Neural progenitor cell (in vitro differentiated cells): ENCODE measurements at regions not wholly inside any gene's neighbourhood (a gene's known extent, or its start where the extent isn't known, plus 50 kb on each side); places are given as distances from the start of the nearest gene placed in this dataset.

Experiments used
- DNase-seq: peaks from one replicate; pipeline ENCODE4 v3.0.0-alpha.2; 2016; ENCODE audit warnings: low spot score
- H2AFZ ChIP-seq: fragments of 200-600 bp; sonication (generic); replicated peaks from 2 replicates; pipeline ENCODE4 v1.6.1; 2016; ENCODE audit warnings: antibody characterized with exemption
- H3F3A ChIP-seq: fragments of 200-600 bp; sonication (generic); 2 replicates; pipeline ENCODE4 v1.6.1; 2016; ENCODE audit warnings: antibody characterized with exemption, low read depth
- H3K27ac ChIP-seq: fragments of 200-600 bp; sonication (generic); 2 replicates; pipeline ENCODE4 v1.5.1; 2016; ENCODE audit warnings: mild to moderate bottlenecking
- H3K27me3 ChIP-seq: fragments of 200-600 bp; sonication (generic); 2 replicates; pipeline ENCODE4 v1.6.1; 2016; ENCODE audit warnings: mild to moderate bottlenecking, moderate library complexity
- H3K36me3 ChIP-seq: fragments of 200-600 bp; sonication (generic); 2 replicates; pipeline ENCODE4 v1.5.1; 2016
- H3K4me1 ChIP-seq: fragments of 200-600 bp; sonication (generic); 2 replicates; pipeline ENCODE4 v1.6.1; 2016; ENCODE audit warnings: mixed run types
- H3K4me2 ChIP-seq: fragments of 200-600 bp; sonication (generic); 2 replicates; pipeline ENCODE4 v1.6.1; 2016
- H3K4me3 ChIP-seq: fragments of 200-600 bp; sonication (generic); 2 replicates; pipeline ENCODE4 v1.5.1; 2016
- H3K79me2 ChIP-seq: fragments of 200-600 bp; sonication (generic); 2 replicates; pipeline ENCODE4 v1.6.1; 2016; ENCODE audit warnings: low read depth
- H3K9ac ChIP-seq: fragments of 200-600 bp; sonication (generic); 2 replicates; pipeline ENCODE4 v1.6.1; 2016
- H3K9me3 ChIP-seq: fragments of 200-600 bp; sonication (generic); 2 replicates; pipeline ENCODE4 v1.5.1; 2016; ENCODE audit warnings: low read depth
- H4K20me1 ChIP-seq: fragments of 200-600 bp; sonication (generic); 2 replicates; pipeline ENCODE4 v1.6.1; 2016; ENCODE audit warnings: low read depth
- H3K27ac Mint-ChIP-seq: 3 replicates; pipeline ENCODE4 v1.8.0; 2021; ENCODE audit warnings: mixed read lengths
- H3K27me3 Mint-ChIP-seq: 2 replicates; pipeline ENCODE4 v1.8.0; 2022; ENCODE audit warnings: low read depth, mild to moderate bottlenecking, inconsistent platforms, moderate library complexity, mixed read lengths; ENCODE audit not compliant: insufficient read depth
- H3K36me3 Mint-ChIP-seq: 3 replicates; pipeline ENCODE4 v1.8.0; 2021; ENCODE audit warnings: mixed read lengths
- H3K4me1 Mint-ChIP-seq: 3 replicates; pipeline ENCODE4 v1.8.0; 2021; ENCODE audit warnings: mixed read lengths
- H3K4me3 Mint-ChIP-seq: 3 replicates; pipeline ENCODE4 v1.8.0; 2021; ENCODE audit warnings: mild to moderate bottlenecking, moderate library complexity, mixed read lengths
- H3K9me3 Mint-ChIP-seq: 3 replicates; pipeline ENCODE4 v1.8.0; 2020; ENCODE audit warnings: mixed read lengths
- EZH2 ChIP-seq: fragments of 200-600 bp; sonication (generic); IDR thresholded peaks from 2 replicates; pipeline ENCODE4 v1.6.1; 2017; ENCODE audit warnings: antibody characterized with exemption, mild to moderate bottlenecking, moderate library complexity
- EZH2phosphoT487 ChIP-seq: fragments of 200-600 bp; sonication (generic); IDR thresholded peaks from 2 replicates; pipeline ENCODE4 v1.6.1; 2017; ENCODE audit warnings: antibody characterized with exemption
- TF ChIP-seq, protein P1 (sequence below): fragments of 200-600 bp; sonication (generic); IDR thresholded peaks from 2 replicates; pipeline ENCODE4 v1.5.1; 2017; ENCODE audit warnings: antibody characterized with exemption, mild to moderate bottlenecking

DNA sequence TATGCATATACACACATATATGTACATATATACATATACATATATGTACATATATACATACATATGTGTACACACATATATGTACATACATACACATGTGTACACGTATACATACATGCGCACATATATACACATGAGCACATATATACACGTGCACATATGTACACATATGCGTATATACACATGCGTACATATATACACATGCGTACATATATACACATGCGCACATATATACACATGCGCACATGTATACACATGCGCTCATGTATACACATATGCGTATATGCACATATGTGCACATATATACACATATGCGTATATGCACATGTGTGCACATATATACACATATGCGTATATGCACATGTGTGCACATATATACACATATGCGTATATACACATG is 353.0 kb downstream of the EDEM1 start:
- no peaks in the 10 kb centered on the region for H3K4me1 ChIP-seq
- Mint-ChIP-seq H3K27me3 (no peaks in the 10 kb centered on the region), H3K36me3 (no peaks in the 10 kb centered on the region), H3K4me3 (no peak overlapping the region), H3K9me3 (peaks cover 8% of the 10 kb centered on the region), H3K4me1 (no peaks in the 10 kb centered on the region), H3K27ac (no peak overlapping the region)
- H3K79me2 ChIP-seq = no peaks in the 10 kb centered on the region
- no peak overlapping the region for H3K4me3 ChIP-seq
- no peak overlapping the region for H2AFZ ChIP-seq
- H3K27ac ChIP-seq = no peak overlapping the region
- no peak overlapping the region for H3K9ac ChIP-seq
- no peaks in the 10 kb centered on the region for H4K20me1 ChIP-seq
- no peak overlapping the region for H3K4me2 ChIP-seq
- peaks cover 21% of the 10 kb centered on the region for H3K9me3 ChIP-seq
- peaks cover 10% of the 10 kb centered on the region for H3F3A ChIP-seq
- DNase-seq = no peak
- TF ChIP-seq, protein P1, sequence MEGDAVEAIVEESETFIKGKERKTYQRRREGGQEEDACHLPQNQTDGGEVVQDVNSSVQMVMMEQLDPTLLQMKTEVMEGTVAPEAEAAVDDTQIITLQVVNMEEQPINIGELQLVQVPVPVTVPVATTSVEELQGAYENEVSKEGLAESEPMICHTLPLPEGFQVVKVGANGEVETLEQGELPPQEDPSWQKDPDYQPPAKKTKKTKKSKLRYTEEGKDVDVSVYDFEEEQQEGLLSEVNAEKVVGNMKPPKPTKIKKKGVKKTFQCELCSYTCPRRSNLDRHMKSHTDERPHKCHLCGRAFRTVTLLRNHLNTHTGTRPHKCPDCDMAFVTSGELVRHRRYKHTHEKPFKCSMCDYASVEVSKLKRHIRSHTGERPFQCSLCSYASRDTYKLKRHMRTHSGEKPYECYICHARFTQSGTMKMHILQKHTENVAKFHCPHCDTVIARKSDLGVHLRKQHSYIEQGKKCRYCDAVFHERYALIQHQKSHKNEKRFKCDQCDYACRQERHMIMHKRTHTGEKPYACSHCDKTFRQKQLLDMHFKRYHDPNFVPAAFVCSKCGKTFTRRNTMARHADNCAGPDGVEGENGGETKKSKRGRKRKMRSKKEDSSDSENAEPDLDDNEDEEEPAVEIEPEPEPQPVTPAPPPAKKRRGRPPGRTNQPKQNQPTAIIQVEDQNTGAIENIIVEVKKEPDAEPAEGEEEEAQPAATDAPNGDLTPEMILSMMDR = no peak
- TF ChIP-seq EZH2 (no peak), EZH2phosphoT487 (no peak)
- no peaks in the 10 kb centered on the region for H3K36me3 ChIP-seq
- no peaks in the 10 kb centered on the region for H3K27me3 ChIP-seq

DNA sequence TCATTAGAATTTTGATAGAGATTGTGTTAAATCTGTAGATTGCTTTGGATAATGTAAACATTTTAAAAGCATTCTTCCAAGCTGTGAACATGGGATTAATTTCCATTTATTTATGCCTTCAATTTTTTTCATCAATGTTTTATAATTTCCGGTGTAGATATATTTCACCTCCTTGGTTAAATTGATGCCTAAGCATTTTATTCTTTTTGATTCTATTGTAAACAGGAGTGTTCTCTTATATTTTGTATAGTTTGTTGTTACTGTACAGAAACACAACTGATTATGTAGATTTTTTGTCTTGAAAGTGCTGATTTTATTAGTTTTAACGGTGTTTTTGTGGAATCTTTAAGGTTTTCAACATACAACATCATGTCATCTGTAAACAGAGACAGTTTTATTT is 355.0 kb downstream of the EDEM1 start:
- no peak for DNase-seq
- Histone ChIP-seq H4K20me1 (no peaks in the 10 kb centered on the region), H3K27me3 (no peaks in the 10 kb centered on the region), H3K79me2 (no peaks in the 10 kb centered on the region), H3F3A (peaks cover 10% of the 10 kb centered on the region), H3K9me3 (peaks cover 33% of the 10 kb centered on the region), H2AFZ (no peak overlapping the region), H3K4me2 (no peak overlapping the region), H3K36me3 (no peaks in the 10 kb centered on the region), H3K27ac (no peak overlapping the region), H3K4me3 (no peak overlapping the region), H3K9ac (no peak overlapping the region), H3K4me1 (no peaks in the 10 kb centered on the region)
- H3K27ac Mint-ChIP-seq = no peak overlapping the region
- no peak overlapping the region for H3K4me3 Mint-ChIP-seq
- H3K27me3 Mint-ChIP-seq = no peaks in the 10 kb centered on the region
- peaks cover 14% of the 10 kb centered on the region for H3K9me3 Mint-ChIP-seq
- no peak for TF ChIP-seq EZH2phosphoT487
- TF ChIP-seq, protein P1 = no peak
- no peaks in the 10 kb centered on the region for H3K4me1 Mint-ChIP-seq
- H3K36me3 Mint-ChIP-seq = no peaks in the 10 kb centered on the region

DNA sequence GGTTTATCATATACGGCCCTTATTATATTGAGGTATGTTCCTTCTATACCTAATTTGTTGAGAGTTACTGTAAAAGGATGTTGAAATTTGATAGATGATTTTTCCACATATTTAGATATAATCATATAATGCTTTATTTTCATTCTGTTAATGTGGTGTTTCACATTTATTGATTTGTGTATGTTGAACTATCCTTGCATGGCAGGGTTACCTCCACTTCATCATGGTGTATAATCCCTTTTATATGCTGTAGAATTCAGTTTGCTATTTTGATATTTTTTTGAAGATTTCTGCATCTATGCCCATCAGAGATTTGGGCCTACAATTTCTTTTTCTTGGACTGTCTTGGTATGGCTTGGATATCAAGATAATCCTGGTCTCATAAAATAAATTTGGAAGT is 355.5 kb downstream of the EDEM1 start:
- DNase-seq = no peak
- Histone ChIP-seq H3K27ac (no peak overlapping the region), H3K27me3 (no peaks in the 10 kb centered on the region), H3K9ac (no peak overlapping the region), H3K4me1 (no peaks in the 10 kb centered on the region), H3K79me2 (no peaks in the 10 kb centered on the region), H3K4me3 (no peak overlapping the region), H3K36me3 (no peaks in the 10 kb centered on the region), H3K4me2 (no peak overlapping the region), H3F3A (peaks cover 10% of the 10 kb centered on the region), H3K9me3 (peaks cover 33% of the 10 kb centered on the region), H2AFZ (no peak overlapping the region), H4K20me1 (no peaks in the 10 kb centered on the region)
- H3K4me1 Mint-ChIP-seq = no peaks in the 10 kb centered on the region
- H3K36me3 Mint-ChIP-seq = no peaks in the 10 kb centered on the region
- H3K27me3 Mint-ChIP-seq = no peaks in the 10 kb centered on the region
- peaks cover 14% of the 10 kb centered on the region for H3K9me3 Mint-ChIP-seq
- no peak overlapping the region for H3K27ac Mint-ChIP-seq
- no peak overlapping the region for H3K4me3 Mint-ChIP-seq
- no peak for TF ChIP-seq EZH2
- TF ChIP-seq EZH2phosphoT487 = no peak
- TF ChIP-seq, protein P1 = no peak

DNA sequence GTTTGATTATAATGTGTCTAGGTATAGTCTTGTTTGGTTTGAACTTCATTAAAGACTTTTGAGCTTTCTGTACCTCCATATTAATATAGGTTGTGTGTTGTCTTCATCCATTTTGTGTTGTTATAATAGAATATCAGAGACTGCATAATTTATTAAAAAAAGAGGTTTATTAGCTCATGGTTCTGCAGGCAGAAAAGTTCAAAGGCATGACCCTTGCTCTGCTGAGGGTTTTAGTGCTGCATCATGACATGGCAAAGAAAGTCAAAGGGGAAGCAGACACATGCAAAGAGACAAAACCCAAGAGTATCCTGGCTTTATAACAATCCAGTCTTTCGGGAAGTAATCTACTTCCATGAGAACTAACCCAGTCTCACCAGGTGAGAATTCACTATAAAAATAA is 358.2 kb downstream of the EDEM1 start:
- no peaks in the 10 kb centered on the region for H4K20me1 ChIP-seq
- DNase-seq = no peak
- peaks cover 11% of the 10 kb centered on the region for H3K9me3 Mint-ChIP-seq
- no peak overlapping the region for H3K27ac Mint-ChIP-seq
- no peaks in the 10 kb centered on the region for H3K27me3 Mint-ChIP-seq
- no peaks in the 10 kb centered on the region for H3K4me1 ChIP-seq
- no peak overlapping the region for H3K27ac ChIP-seq
- peaks cover 24% of the 10 kb centered on the region for H3K9me3 ChIP-seq
- H3K27me3 ChIP-seq = no peaks in the 10 kb centered on the region
- TF ChIP-seq EZH2 (no peak), EZH2phosphoT487 (no peak)
- TF ChIP-seq, protein P1 = no peak
- H3K79me2 ChIP-seq = no peaks in the 10 kb centered on the region
- no peak overlapping the region for H3K9ac ChIP-seq
- H3F3A ChIP-seq = peaks cover 2% of the 10 kb centered on the region
- no peak overlapping the region for H2AFZ ChIP-seq
- H3K4me1 Mint-ChIP-seq = no peaks in the 10 kb centered on the region
- H3K36me3 Mint-ChIP-seq = no peaks in the 10 kb centered on the region
- H3K36me3 ChIP-seq = no peaks in the 10 kb centered on the region
- no peak overlapping the region for H3K4me2 ChIP-seq
- no peak overlapping the region for H3K4me3 ChIP-seq
- H3K4me3 Mint-ChIP-seq = no peak overlapping the region
